Dermis microvascular lymphatic vessel endothelial cell (primary cell): ENCODE measurements at regions not wholly inside any gene's neighbourhood (a gene's known extent, or its start where the extent isn't known, plus 50 kb on each side); places are given as distances from the start of the nearest gene placed in this dataset.
"Not testable (repeated sequence)": the region's sequence is repeated elsewhere in the genome, so short reads cannot be mapped to it uniquely, and the experiment has no call there.

Experiments
- DNase-seq, 2 donors: peaks; one replicate each; pipeline versions ENCODE4 v3.0.0 to v3.0.0-alpha.2; 2010; ENCODE audit warnings: low read depth in 2 of 2

GRCh38 chr18:70620837-70621612, 332.2 kb downstream of the SOCS6 start:
- no peak for DNase-seq

GRCh38 chr18:70617020-70617763, 328.3 kb downstream of the SOCS6 start:
- DNase-seq: no peak

GRCh38 chr18:70600225-70600925, 311.5 kb downstream of the SOCS6 start:
- DNase-seq: no peak

- no peak for DNase-seq
These were observed 309.6 kb downstream of the SOCS6 start for GRCh38 chr18:70598406-70598805.

- no peak for DNase-seq
These were observed 294.1 kb downstream of the SOCS6 start for GRCh38 chr18:70582981-70583380.

- DNase-seq: no peak
These were observed 289.6 kb downstream of the SOCS6 start for GRCh38 chr18:70578480-70578879.

GRCh38 chr18:70577023-70577420, 288.2 kb downstream of the SOCS6 start:
- DNase-seq: no peak

- no peak for DNase-seq
These were observed 287.6 kb downstream of the SOCS6 start for GRCh38 chr18:70576276-70577022.

- DNase-seq: not testable (repeated sequence)
These were observed 286.1 kb downstream of the SOCS6 start for GRCh38 chr18:70574951-70575350.

- DNase-seq: not testable (repeated sequence)
These were observed 280.8 kb downstream of the SOCS6 start for GRCh38 chr18:70569647-70570046.

GRCh38 chr18:70559446-70559845, 270.6 kb downstream of the SOCS6 start:
- no peak for DNase-seq

GRCh38 chr18:70558371-70558770, 269.5 kb downstream of the SOCS6 start:
- DNase-seq: no peak

- no peak for DNase-seq
These were observed 266.1 kb downstream of the SOCS6 start for GRCh38 chr18:70554854-70555445.

GRCh38 chr18:70553936-70554260, 265.1 kb downstream of the SOCS6 start:
- no peak for DNase-seq

- DNase-seq: no peak
These were observed 264.5 kb downstream of the SOCS6 start for GRCh38 chr18:70553245-70553935.

- no peak for DNase-seq
These were observed 247.7 kb downstream of the SOCS6 start for GRCh38 chr18:70536370-70537062.

GRCh38 chr18:70535041-70535440, 246.2 kb downstream of the SOCS6 start:
- DNase-seq: no peak

- DNase-seq: not testable (repeated sequence)
These were observed 236.5 kb downstream of the SOCS6 start for GRCh38 chr18:70525322-70525721.

GRCh38 chr18:70523792-70524182, 234.9 kb downstream of the SOCS6 start:
- no peak for DNase-seq
